NCI-H1417 treated with DMSO at 0.1 percent for 48 hours (cell line): ENCODE measurements at regions not wholly inside any gene's neighbourhood (a gene's known extent, or its start where the extent isn't known, plus 50 kb on each side); places are given as distances from the start of the nearest gene placed in this dataset.

ENCODE experiments used
- DNase-seq: peaks from one replicate; lab custom pipeline; 2025; lab: John Stamatoyannopoulos, UW

DNA sequence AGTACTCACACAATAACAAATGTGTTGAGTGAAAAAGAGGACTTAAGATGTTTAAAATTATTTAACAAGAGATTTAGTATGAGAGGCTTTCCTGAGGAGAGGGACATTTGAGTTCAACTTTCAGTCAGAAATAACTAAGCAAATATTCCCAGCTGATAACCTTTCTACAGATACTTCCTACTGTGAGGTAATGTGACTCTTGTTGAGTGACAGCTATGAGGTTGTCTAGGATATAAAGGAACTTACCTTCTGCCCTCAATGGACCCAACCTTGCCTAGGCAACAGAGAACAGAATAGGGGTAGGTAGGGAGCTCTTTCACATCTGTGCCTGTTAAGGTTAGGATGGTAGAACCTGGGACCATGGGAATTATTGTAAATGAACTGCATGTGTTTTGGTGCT is 54.7 kb downstream of the GLUD2 start:
- DNase-seq = no peak

- DNase-seq = no peak
Measured at GRCh38 chrX:121103381-121103780, 56.0 kb downstream of the GLUD2 start.

- DNase-seq = no peak
Measured at GRCh38 chrX:121106484-121107235, 59.2 kb downstream of the GLUD2 start.

- no peak for DNase-seq
Measured at GRCh38 chrX:121109986-121110385, 62.6 kb downstream of the GLUD2 start.

DNA sequence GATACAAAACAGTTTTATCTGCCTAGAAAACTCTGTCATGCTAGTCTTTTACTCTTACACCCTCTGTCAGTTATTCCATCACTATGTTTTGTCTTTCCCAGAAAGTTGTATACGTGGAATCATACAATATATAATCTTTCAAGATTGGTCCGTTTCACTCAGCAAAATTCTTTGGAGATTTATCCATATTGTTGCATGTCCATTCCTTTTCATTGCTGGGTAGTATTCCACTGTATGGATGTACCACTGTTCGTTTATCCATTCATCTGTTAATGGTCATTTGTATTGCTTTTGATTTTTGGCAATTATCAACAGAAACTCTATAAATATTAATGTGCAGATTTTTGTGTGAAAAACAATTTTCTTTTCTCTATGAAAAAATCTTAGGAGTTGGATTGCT is 63.1 kb downstream of the GLUD2 start:
- no peak for DNase-seq

GRCh38 chrX:121114691-121115090 is 67.3 kb downstream of the GLUD2 start:
- DNase-seq = no peak

DNA sequence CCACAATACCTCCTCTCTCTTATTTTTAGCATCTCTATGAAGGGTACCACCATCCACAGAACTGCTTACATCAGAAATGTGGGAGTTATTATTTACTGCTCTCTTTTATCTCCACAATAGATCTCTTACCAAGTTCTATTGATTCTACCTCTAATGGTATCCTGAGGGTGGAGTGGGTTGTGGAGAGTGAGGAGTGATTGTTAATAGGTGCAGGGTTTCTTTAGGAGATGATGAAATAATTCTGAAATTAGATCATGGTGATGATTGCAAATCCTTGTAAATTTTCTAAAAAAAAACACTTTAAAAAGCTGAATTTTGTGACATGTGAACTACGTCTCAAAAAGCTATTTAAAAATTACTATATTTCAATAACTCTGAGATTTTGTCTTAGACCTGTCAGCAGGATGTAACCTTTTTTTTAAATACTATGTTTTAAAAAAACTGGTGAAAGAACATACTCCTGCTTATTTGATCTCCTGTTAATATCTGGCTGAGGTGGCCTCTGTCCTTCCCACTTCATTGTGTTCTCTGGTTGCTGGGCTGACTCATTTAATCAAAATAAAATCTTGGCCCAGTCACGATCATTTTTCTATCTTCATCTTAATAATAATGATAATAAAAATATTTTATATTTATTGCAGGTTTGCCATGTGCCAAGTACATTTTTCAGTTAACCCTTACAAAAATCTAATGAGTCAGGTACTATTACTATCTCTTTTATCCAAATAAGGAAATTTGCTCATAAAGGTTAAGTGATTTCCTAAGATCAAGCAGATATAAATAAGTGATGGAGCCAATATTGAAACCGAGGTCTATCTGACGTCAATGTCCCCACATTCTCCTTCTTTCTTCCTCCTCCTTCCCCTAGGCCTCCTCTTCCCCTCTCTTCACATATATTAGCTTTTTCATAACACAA is 73.5 kb downstream of the GLUD2 start:
- no peak for DNase-seq

DNA sequence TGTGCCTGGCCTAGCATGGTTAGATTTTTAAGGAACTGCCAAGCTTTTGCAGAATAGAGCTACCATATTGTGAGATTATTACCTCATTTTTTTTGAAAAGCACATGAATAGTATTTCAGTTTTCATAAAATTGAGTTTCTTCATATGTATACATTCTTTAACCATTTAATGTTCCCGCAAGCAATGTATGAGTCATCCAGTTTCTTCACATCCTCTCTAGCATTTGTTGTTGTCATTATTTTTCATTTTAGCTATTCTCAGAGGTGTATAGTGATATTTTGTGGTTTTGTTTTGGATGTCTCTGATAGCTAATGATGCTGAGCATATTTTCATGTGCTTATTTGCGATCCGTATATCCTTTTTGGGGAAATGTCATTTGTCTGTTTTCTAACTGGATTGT is 74.9 kb downstream of the GLUD2 start:
- no peak for DNase-seq

GRCh38 chrX:121128925-121129877 is 81.8 kb downstream of the GLUD2 start:
- no peak for DNase-seq

DNA sequence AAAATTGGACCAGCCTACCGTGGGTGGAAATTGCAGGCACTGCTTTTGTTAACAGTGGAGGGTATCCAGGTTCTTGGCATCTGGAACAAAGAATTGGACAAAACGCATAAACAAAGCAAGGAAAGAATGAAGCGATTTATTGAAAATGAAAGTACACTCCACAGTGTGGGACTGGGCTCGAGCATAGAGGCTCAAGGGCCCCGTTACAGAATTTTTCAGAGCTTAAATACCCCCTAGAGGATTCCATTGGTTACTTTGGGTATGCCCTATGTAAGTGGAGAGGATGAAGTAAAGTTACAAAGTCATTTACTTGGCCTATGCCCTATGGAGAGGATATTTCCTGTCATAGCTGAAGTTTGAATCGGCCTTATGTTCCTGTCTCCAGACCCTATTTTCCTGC is 85.3 kb downstream of the GLUD2 start:
- DNase-seq = no peak

GRCh38 chrX:121135488-121136207 is 88.2 kb downstream of the GLUD2 start:
- DNase-seq = no peak

DNA sequence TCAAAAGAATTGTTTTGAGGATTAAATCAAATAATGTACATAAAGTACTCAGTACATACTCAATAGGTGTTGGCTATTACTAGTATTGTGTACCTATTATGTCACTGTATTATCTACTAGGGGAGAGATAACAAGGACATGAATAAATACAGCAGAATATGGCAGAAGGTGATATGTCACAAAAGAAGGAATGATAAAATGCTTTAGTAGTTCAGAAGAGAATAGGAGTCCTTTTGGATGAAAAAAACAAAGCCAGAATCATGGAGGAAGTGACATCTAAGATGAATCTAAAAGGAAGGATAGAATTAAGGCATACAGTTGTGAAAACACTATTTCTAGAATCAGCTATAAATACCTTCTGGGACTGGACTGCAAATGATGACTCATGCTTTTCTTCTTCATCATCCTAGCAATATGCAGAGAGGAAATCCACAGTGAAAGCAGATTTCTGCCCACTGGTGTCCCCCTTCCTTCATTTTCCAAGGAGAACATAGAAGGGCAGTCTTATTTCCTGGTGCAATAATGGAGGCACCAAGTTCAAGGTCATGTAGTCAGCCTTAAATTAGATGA is 98.7 kb downstream of the GLUD2 start:
- no peak for DNase-seq

- DNase-seq = no peak
Measured at GRCh38 chrX:121150217-121150616, 102.8 kb downstream of the GLUD2 start.

- DNase-seq = no peak
Measured at GRCh38 chrX:121151293-121151692, 103.9 kb downstream of the GLUD2 start.

- DNase-seq = no peak
Measured at GRCh38 chrX:121154858-121155404, 107.5 kb downstream of the GLUD2 start.

DNA sequence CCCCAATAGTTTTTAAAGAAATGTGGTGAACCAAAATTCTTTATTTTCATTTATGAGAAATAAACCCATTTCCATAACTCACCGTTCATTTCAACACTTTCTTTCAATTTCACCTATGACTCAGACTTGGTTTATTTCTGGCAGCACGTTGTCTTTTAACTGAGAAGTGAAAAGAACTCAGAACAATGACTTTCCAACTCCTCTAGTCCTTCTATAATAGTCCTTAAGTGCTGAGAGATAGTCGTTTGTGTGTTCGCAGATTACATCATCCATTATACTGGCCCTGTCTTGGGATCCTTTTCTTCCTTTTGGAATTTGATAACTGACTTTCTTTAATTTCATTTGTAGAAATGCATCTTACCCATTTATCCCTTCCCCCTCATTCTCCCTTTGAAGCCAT is 113.6 kb downstream of the GLUD2 start:
- DNase-seq = no peak

DNA sequence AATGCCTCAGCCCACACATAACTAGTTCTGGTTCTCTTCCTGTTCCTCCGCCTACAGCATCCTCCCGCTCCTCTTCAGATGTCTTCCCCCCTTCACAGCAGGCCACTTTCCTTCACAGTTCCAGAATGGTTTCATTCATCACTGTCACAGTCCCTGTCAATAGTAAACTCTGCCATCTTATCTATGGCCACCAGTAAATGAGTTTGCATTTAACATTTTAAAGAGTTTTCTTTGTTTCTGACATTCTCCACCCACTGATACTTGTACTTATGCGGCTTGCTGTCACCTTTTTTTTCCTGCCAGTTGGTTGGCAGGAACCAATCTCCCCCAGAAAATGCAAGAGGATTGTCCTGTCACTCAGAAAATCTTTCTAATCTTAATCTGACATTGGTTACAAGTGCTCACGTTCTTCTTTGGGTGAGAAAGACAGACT is 114.1 kb downstream of the GLUD2 start:
- no peak for DNase-seq

DNA sequence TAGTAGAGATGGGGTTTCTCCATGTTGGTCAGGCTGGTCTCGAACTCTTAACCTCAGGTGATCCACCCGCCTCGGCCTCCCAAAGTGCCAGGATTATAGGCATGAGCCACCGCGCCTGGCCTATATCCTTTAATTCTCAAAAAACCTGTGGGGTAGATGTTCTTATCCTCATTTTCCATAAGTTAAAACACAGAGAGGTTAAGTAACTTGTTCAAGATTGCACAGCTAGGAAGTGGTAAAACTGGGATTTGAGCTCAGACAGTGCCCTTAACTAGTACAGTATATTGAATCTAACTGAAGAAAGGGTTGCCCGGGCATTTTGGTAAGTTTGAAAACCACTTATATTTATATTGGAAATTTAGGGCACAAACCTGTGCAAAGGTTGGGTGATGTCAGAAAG is 116.0 kb downstream of the GLUD2 start:
- no peak for DNase-seq

GRCh38 chrX:121165930-121166359 is 118.5 kb downstream of the GLUD2 start:
- no peak for DNase-seq
